Epithelial cell of esophagus (primary cell): ENCODE measurements at regions not wholly inside any gene's neighbourhood (a gene's known extent, or its start where the extent isn't known, plus 50 kb on each side); places are given as distances from the start of the nearest gene placed in this dataset.

Experiments
- DNase-seq: peaks from one replicate; pipeline ENCODE4 v3.0.0; 2010; ENCODE audit warnings: low read depth
- H3K4me3 ChIP-seq: 2 replicates; pipeline ENCODE4 v1.5.1; 2011; ENCODE audit warnings: mild to moderate bottlenecking, low read length, control low read depth
- TF ChIP-seq, protein P1 (sequence below): IDR thresholded peaks from 2 replicates; pipeline ENCODE4 v1.5.1; 2011; ENCODE audit warnings: low read depth, mild to moderate bottlenecking, low read length, control low read depth, inconsistent platforms; ENCODE audit not compliant: insufficient read depth; ENCODE audit errors: missing control alignments

GRCh38 chr15:69951256-69951897 is 146.3 kb downstream of the TLE3 start:
- TF ChIP-seq, protein P1, sequence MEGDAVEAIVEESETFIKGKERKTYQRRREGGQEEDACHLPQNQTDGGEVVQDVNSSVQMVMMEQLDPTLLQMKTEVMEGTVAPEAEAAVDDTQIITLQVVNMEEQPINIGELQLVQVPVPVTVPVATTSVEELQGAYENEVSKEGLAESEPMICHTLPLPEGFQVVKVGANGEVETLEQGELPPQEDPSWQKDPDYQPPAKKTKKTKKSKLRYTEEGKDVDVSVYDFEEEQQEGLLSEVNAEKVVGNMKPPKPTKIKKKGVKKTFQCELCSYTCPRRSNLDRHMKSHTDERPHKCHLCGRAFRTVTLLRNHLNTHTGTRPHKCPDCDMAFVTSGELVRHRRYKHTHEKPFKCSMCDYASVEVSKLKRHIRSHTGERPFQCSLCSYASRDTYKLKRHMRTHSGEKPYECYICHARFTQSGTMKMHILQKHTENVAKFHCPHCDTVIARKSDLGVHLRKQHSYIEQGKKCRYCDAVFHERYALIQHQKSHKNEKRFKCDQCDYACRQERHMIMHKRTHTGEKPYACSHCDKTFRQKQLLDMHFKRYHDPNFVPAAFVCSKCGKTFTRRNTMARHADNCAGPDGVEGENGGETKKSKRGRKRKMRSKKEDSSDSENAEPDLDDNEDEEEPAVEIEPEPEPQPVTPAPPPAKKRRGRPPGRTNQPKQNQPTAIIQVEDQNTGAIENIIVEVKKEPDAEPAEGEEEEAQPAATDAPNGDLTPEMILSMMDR = no peak
- no peak for DNase-seq
- no peak overlapping the region for H3K4me3 ChIP-seq

DNA sequence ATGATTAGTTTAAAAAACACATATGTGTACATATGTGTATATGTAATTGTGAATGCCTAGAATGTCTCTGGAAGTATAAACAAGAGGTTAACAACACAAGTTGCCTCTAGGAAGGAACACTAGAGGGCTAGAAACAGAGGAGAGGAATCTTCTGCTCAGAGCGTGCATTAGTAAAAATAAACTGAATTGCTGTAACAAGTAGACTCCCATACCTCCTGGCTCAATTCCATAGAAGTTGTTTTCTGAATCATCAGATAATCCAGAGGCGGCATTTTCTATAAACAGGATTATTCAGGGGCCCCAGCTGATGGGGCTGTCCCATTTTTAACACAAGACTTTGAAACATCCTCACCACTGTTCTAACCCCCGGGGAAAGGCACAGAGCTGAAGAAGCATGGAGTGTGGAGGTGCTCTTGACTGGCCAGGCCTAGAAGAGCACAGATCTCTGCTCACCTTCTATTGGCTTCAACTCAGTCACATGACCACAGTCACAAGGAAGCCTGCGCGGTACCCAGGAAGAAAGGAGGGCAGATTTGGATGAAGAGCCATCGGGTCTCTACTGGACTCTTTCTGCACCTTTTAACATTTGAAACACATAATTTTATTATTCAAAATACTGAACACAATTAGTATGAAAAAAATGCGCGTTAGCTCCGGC is 145.7 kb downstream of the TLE3 start:
- no peak overlapping the region for H3K4me3 ChIP-seq
- TF ChIP-seq, protein P1 = no peak
- DNase-seq = no peak

DNA sequence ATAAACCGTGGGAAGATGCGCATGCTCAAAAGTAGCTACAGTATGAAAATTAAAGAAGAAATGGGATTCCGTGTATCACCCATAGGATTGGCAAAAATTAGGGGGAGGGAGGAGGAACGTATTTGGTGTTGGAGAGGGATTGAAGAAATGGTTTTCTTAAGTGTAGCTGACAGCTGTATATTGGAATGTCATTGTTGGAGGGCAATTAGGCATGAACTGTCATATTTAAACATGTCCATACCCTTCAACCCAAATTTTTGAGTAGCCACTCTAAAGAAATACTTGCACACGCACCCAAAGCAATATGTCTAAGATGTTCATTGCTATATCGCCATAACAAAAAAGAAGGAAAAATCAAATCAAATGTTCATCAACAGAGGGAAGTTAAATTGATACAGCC is 144.7 kb downstream of the TLE3 start:
- no peak for DNase-seq
- TF ChIP-seq, protein P1 = no peak
- H3K4me3 ChIP-seq = no peak overlapping the region

DNA sequence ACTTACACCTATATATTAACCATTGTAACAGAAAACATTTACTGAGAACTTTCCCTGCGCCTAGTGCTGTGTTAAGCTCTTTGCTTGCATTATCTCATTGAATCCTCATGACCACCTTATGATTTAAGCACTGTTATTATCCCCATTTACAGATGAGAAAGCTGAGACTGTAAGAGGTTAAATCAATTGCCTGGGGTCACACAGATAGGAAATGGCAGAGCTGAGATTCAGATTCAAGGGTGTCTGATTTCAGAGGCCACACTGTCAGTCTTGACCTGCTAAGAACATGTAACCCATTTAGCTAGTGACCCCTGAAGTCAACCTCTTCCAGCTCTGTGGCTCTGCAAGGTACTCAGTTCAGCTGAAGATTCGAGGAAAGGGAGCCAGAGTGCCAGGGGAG is 143.9 kb downstream of the TLE3 start:
- TF ChIP-seq, protein P1 = no peak
- no peak for DNase-seq
- H3K4me3 ChIP-seq = no peak overlapping the region

- no peak overlapping the region for H3K4me3 ChIP-seq
- DNase-seq = no peak
- TF ChIP-seq, protein P1 = no peak
These were observed 143.1 kb downstream of the TLE3 start for GRCh38 chr15:69954666-69955065.

- H3K4me3 ChIP-seq = no peak overlapping the region
- DNase-seq = no peak
- TF ChIP-seq, protein P1 = no peak
These were observed 142.3 kb downstream of the TLE3 start for GRCh38 chr15:69955240-69955894.
